Spleen (tissue), 11 donors: ENCODE measurements at regions not wholly inside any gene's neighbourhood (a gene's known extent, or its start where the extent isn't known, plus 50 kb on each side); places are given as distances from the start of the nearest gene placed in this dataset.
A peak's percentile ranks its signal among the peaks of the same experiment; 100 is the strongest.

ENCODE experiments used
- DNase-seq: peaks from one replicate; pipeline ENCODE4 v3.0.0-alpha.2; 2020
- H3K27ac ChIP-seq, 8 donors: fragments of 200-600 bp; sonication (generic) in 7 of 8; 1 replicate in 4 of 8; 2 replicates in 4 of 8; pipeline versions ENCODE4 v1.5.0 to v1.8.0; 2016 to 2021; ENCODE audit warnings: inconsistent platforms in 4 of 8, mild to moderate bottlenecking in 4 of 8, moderate library complexity in 1 of 8
- H3K27me3 ChIP-seq, 7 donors: fragments of 200-600 bp; sonication (generic) in 6 of 7; replicated peaks in 1 of 7; 1 replicate in 4 of 7; 2 replicates in 3 of 7; pipeline versions ENCODE4 v1.5.0 to v1.8.0; 2016 to 2021; ENCODE audit warnings: inconsistent platforms in 3 of 7, mild to moderate bottlenecking in 1 of 7
- H3K36me3 ChIP-seq, 6 donors: fragments of 200-600 bp; sonication (generic) in 5 of 6; 1 replicate in 4 of 6; 2 replicates in 2 of 6; pipeline versions ENCODE4 v1.5.0 to v1.8.0; 2016 to 2021; ENCODE audit warnings: inconsistent platforms in 2 of 6
- H3K4me1 ChIP-seq, 6 donors: fragments of 200-600 bp; sonication (generic) in 5 of 6; 1 replicate in 3 of 6; 2 replicates in 3 of 6; pipeline versions ENCODE4 v1.5.0 to v1.8.0; 2016 to 2021; ENCODE audit warnings: inconsistent platforms in 3 of 6
- H3K4me3 ChIP-seq, 8 donors: fragments of 200-600 bp; sonication (generic) in 7 of 8; 1 replicate in 4 of 8; 2 replicates in 4 of 8; pipeline versions ENCODE4 v1.5.0 to v1.8.0; 2016 to 2021; ENCODE audit warnings: inconsistent platforms in 4 of 8, mild to moderate bottlenecking in 4 of 8, moderate library complexity in 2 of 8
- H3K9me3 ChIP-seq, 8 donors: fragments of 200-600 bp; sonication (generic) in 7 of 8; 1 replicate in 4 of 8; 2 replicates in 4 of 8; pipeline versions ENCODE4 v1.5.0 to v1.8.0; 2016 to 2021; ENCODE audit warnings: inconsistent platforms in 4 of 8
- CTCF ChIP-seq, 11 experiments: fragments of 200-600 bp in 7 of 11; fragments of 450-650 bp in 4 of 11; sonication (generic) in 4 of 11; IDR thresholded peaks in 8 of 11; conservative IDR thresholded peaks in 3 of 11; 1 replicate in 7 of 11; 2 replicates in 4 of 11; pipeline versions ENCODE4 v1.4.0 to v1.8.0; 2016 to 2021; ENCODE audit warnings: antibody characterized with exemption in 11 of 11, inconsistent platforms in 4 of 11, mild to moderate bottlenecking in 1 of 11
- POLR2A ChIP-seq, 3 donors: fragments of 450-650 bp; IDR thresholded peaks; one replicate each; pipeline ENCODE4 v1.5.1; 2017; ENCODE audit warnings: antibody characterized with exemption in 3 of 3, mild to moderate bottlenecking in 1 of 3
- POLR2AphosphoS5 ChIP-seq, 3 donors: sonication (generic); formaldehyde crosslinking; IDR thresholded peaks; one replicate each; pipeline ENCODE4 v1.5.1; 2017; ENCODE audit warnings: antibody characterized with exemption in 3 of 3
- WGBS, 5 donors: extraction: QIAGEN DNeasy Blood & Tissue Kit in 3 of 5; methylation state at CpG; one replicate each; pipeline versions ENCODE4 v1.1.5 to v1.1.7; 2013 to 2018; 5-methylcytosine and 5-hydroxymethylcytosine counted together
- intact Hi-C: fragments of 100-400 bp; cut with DNase I; formaldehyde crosslinking; loops from one replicate; pipeline ENCODE4 v1.15.0; 2023; ENCODE audit warnings: low total_unique reads
- donor health status: healthy with polysubstance abuse.
- donor health status: DM: no; HTN: no; CAD: no; lungs with moderate emphysema.
- donor health status: DM: no; HTN: no; CAD: no.
- donor health status: Bipolar disorder and iron deficiency.
- donor health status: healthy.
- donor health status: DM: no; HTN: no; CAD: no.
- donor health status: DM: yes; HTN: yes; CAD: no.

GRCh38 chr9:84163052-84163650 lies 177.4 kb downstream of the SLC28A3 start:
- DNase-seq, result no peak
- 76 to 91% (median 86%) methylated on average over 5 of the region's 5 CpGs for WGBS, 5 donors
- no peak overlapping the region for H3K4me3 ChIP-seq
- no peaks in the 10 kb centered on the region for H3K36me3 ChIP-seq
- H3K27me3 ChIP-seq, result peaks cover 0 to 5% (median 0%) of the 10 kb centered on the region in 7 donors
- no peak overlapping the region for H3K27ac ChIP-seq
- H3K9me3 ChIP-seq, result no peaks in the 10 kb centered on the region
- intact Hi-C loops, result no loop called here
- H3K4me1 ChIP-seq, result no peaks in the 10 kb centered on the region
- TF ChIP-seq CTCF (IDR thresholded peaks at IDR 0.05 in 8 of 11, conservative IDR thresholded peaks at IDR 0.05 in 3 of 11) (no peak), POLR2A (IDR thresholded peaks at IDR 0.05) (no peak), POLR2AphosphoS5 (IDR thresholded peaks at IDR 0.05) (no peak)

GRCh38 chr9:84166891-84167290 lies 173.7 kb downstream of the SLC28A3 start:
- Histone ChIP-seq H3K27me3 (no peaks in the 10 kb centered on the region), H3K4me3 (no peak overlapping the region), H3K36me3 (no peaks in the 10 kb centered on the region), H3K4me1 (peaks cover 0 to 5% (median 0%) of the 10 kb centered on the region in 6 donors), H3K9me3 (no peaks in the 10 kb centered on the region), H3K27ac (no peak overlapping the region)
- intact Hi-C loops, result no loop called here
- WGBS, 5 donors, result 72 to 78% (median 76%) methylated on average over 13 of the region's 13 CpGs
- no peak for TF ChIP-seq POLR2AphosphoS5 (IDR thresholded peaks at IDR 0.05)
- no peak for TF ChIP-seq POLR2A (IDR thresholded peaks at IDR 0.05)
- no peak for TF ChIP-seq CTCF (IDR thresholded peaks at IDR 0.05 in 8 of 11, conservative IDR thresholded peaks at IDR 0.05 in 3 of 11)
- DNase-seq, result no peak

DNA sequence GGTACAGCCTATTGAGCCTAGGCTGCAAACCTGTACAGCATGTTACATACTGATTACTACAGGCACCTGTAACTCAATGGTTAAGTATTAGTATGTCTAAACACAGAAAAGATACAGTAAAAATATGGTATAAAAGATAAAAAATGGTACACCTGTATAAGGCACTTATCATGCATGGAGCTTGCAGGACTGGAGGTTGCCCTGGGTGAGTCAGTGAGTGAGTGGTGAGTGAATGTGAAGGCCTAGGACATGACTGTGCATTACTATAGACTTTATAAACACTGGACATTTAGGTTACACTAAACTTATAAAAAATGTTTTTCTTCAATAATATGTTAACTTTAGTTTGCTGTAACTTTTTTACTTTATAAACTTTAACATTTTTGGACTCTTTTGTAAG lies 171.3 kb downstream of the SLC28A3 start:
- no peaks in the 10 kb centered on the region for H3K27me3 ChIP-seq
- H3K4me1 ChIP-seq, result peaks cover 0 to 7% (median 3%) of the 10 kb centered on the region in 6 donors
- intact Hi-C loops, result no loop called here
- H3K9me3 ChIP-seq, result no peaks in the 10 kb centered on the region
- H3K27ac ChIP-seq, result no peak overlapping the region
- DNase-seq, result no peak
- no peak overlapping the region for H3K4me3 ChIP-seq
- no peaks in the 10 kb centered on the region for H3K36me3 ChIP-seq
- TF ChIP-seq CTCF (IDR thresholded peaks at IDR 0.05 in 8 of 11, conservative IDR thresholded peaks at IDR 0.05 in 3 of 11), result no peak
- TF ChIP-seq POLR2A (IDR thresholded peaks at IDR 0.05), result no peak
- no peak for TF ChIP-seq POLR2AphosphoS5 (IDR thresholded peaks at IDR 0.05)

DNA sequence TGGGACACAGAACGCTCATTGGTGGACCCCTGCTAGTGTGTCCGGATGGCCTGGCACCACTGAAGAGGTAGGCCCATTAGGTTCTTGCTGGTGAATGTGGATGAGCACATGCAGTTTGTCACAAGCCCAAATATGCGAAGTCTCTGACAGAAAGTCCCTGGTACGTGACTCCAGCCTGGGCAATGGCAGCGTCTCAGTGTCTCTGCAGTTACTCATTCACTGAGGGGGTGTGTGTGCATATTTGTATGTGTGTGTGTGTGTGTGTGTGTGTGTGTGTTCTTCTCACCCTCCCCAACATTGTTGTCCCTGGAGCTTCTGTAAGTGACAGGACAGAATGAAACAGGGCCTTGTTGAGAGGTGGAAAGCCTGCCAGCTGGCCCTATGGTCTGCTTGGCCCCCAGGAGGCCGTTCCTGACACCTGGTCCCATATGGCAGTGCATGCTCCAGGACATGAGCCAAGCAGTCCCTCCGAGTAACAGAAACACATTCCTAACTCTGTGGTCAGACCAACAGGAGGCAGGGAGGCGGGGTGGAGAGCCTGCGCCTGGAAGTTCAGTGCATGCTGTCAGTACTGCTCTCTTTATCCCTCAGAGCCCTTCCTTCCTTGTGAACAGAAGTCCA lies 169.9 kb downstream of the SLC28A3 start:
- DNase-seq, result peak; percentile 73
- H3K27me3 ChIP-seq, result no peaks in the 10 kb centered on the region
- H3K4me3 ChIP-seq, result no peak overlapping the region
- peak in 2 of 11 experiments; percentile 17 to 27 for TF ChIP-seq CTCF (IDR thresholded peaks at IDR 0.05 in 8 of 11, conservative IDR thresholded peaks at IDR 0.05 in 3 of 11)
- peak in 2 of 3 donors; percentile 39 to 46 for TF ChIP-seq POLR2AphosphoS5 (IDR thresholded peaks at IDR 0.05)
- no peak for TF ChIP-seq POLR2A (IDR thresholded peaks at IDR 0.05)
- H3K36me3 ChIP-seq, result no peaks in the 10 kb centered on the region
- no peaks in the 10 kb centered on the region for H3K9me3 ChIP-seq
- 61 to 81% (median 75%) methylated on average over 9 of the region's 9 CpGs for WGBS, 5 donors
- H3K27ac ChIP-seq, result peak overlapping the region in 4 of 8 donors; percentile 12 to 64 (median 22)
- peaks cover 0 to 13% (median 3%) of the 10 kb centered on the region in 6 donors for H3K4me1 ChIP-seq
- intact Hi-C loops, result loop anchor here (10.0 kb wide), 3 partner anchors 64 to 236 kb away; no protein-coding TSS in a partner anchor
